ENCODE measurements at regions not wholly inside any gene's neighbourhood (a gene's known extent, or its start where the extent isn't known, plus 50 kb on each side); places are given as distances from the start of the nearest gene placed in this dataset.
"Not testable (repeated sequence)": the region's sequence is repeated elsewhere in the genome, so short reads cannot be mapped to it uniquely, and the experiment has no call there.

DNA sequence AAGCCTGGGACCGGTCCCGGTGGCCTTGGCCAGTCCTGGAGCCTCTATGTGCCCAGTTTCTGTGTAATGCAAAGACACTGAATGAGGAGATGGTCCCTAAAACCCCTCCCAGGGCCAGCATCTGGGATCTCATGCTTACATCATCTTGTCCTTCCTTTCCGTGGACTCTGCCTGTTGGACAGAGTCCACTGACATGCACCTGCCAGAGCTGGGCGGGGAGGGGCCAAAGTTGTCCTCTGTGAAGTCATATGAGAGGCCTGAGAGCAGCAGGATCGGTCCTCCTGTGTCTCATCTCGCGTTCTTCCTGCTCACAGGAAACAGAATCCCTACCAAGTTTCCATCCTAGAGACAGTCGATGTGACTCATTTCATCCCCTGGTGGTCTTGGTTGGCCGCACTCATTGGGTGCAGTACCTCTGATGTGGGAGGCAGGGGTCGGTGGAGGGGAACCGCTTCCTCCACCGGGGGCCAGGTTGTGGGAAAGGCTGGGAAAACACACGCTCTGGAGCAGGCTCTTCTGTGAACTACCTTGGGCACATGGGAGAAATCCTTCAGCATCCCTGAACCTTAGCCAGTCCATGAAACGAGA is 389.6 kb upstream of the PODXL start:
- H3K27ac Mint-ChIP-seq, result no peak overlapping the region
- peaks cover 41 to 76% of the 10 kb centered on the region in 2 donors for H3K27me3 Mint-ChIP-seq
- H3K4me1 Mint-ChIP-seq (ENCODE audit: low read depth in 2 of 2), result peaks cover 0 to 2% of the 10 kb centered on the region in 2 donors

DNA sequence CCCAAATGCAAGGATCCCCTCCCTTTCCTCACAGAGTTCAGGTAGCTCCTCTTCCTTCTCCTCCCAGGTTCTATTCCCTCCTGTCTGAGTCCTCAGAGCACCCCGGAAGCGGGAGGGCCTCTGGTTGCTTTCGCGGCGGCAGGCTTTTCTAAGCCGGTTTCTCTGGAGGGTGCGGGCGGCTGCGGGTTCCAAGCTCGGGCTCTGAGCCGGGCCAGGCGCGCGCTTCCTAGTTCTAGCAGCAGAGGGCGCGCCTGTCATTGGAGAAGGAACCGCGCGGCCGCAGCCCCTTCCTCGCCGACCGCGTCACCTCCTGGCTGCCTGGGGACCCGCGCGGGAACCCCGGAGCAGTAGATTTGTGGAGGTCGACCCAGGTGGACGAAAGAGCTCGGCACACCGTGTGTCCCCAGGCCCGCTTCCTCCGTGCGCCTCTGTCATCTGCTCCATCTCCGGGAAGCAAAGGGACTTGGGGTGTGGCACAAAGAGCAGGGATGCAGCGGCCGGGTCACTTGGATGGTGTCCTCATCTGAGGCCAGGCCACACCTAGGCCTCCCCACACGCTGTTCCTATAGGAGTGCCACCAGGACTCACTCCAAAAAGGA is 389.0 kb upstream of the PODXL start:
- Mint-ChIP-seq H3K36me3 (ENCODE audit: insufficient read depth) (no peaks in the 10 kb centered on the region), H3K4me1 (ENCODE audit: low read depth in 2 of 2) (peaks cover 0 to 2% of the 10 kb centered on the region in 2 donors), H3K27me3 (peaks cover 41 to 80% of the 10 kb centered on the region in 2 donors), H3K27ac (no peak overlapping the region), H3K9me3 (no peaks in the 10 kb centered on the region), H3K4me3 (no peak overlapping the region)
- DNase-seq, result no peak
- ATAC-seq (replicated peaks), result no peak

More for the DNA sequence above, 389.6 kb upstream of the PODXL start:
- H3K4me3 Mint-ChIP-seq, result no peak overlapping the region
- H3K9me3 Mint-ChIP-seq, result no peaks in the 10 kb centered on the region
- ATAC-seq (replicated peaks) (no peak), DNase-seq (no peak)
- no peaks in the 10 kb centered on the region for H3K36me3 Mint-ChIP-seq (ENCODE audit: insufficient read depth)

DNA sequence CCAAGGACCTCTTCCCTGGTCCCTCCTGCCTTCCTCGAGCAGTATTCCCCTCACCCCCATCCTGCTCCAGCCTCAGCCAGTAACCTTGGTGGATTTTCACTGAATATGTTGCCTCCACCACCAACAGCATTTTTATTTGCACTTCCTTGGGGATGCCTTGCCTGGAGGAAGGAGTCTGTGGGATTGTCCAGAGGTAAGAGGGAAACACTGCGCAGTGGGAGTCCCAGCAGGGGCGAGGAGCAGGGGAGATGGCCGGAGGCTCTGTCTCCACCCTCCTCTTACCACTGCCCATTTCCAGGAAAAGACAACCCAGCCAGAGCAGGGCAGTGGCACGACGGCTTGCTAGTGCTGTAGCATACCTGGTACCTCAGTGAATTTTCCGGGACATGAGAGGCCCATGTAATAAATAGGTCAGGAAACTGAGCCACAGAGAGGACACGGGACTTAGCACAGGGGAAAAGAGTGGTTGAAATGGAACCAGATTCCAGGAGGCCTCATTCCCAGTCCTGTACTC is 388.2 kb upstream of the PODXL start:
- no peaks in the 10 kb centered on the region for H3K36me3 Mint-ChIP-seq (ENCODE audit: insufficient read depth)
- H3K9me3 Mint-ChIP-seq, result no peaks in the 10 kb centered on the region
- peaks cover 41 to 81% of the 10 kb centered on the region in 2 donors for H3K27me3 Mint-ChIP-seq
- H3K4me1 Mint-ChIP-seq (ENCODE audit: low read depth in 2 of 2), result peaks cover 0 to 2% of the 10 kb centered on the region in 2 donors
- ATAC-seq (replicated peaks) (no peak), DNase-seq (no peak)
- H3K27ac Mint-ChIP-seq, result no peak overlapping the region
- no peak overlapping the region for H3K4me3 Mint-ChIP-seq

DNA sequence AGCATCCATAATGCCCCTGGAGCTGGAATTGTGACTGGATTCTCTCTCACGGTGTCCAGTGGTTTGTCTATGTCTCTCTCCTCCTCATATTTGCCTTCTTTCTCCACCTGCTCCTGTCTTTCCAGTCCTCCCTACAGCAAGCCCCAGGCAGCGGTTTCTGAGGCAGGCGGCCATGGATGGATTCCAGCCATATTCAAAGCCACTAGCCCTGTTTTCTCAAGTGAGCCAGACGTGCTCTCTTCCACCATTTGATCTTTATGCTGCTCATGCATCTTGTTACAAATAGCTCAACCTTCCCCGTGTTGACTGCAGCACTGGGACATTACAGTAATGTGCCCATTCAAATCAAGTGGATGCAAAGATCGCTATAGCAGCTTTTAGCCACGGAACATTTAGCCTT is 387.2 kb upstream of the PODXL start:
- ATAC-seq (replicated peaks) (no peak), DNase-seq (no peak)
- H3K9me3 Mint-ChIP-seq, result no peaks in the 10 kb centered on the region
- no peak overlapping the region for H3K4me3 Mint-ChIP-seq
- H3K4me1 Mint-ChIP-seq (ENCODE audit: low read depth in 2 of 2), result peaks cover 0 to 2% of the 10 kb centered on the region in 2 donors
- no peaks in the 10 kb centered on the region for H3K36me3 Mint-ChIP-seq (ENCODE audit: insufficient read depth)
- H3K27me3 Mint-ChIP-seq, result peaks cover 41 to 78% of the 10 kb centered on the region in 2 donors
- no peak overlapping the region for H3K27ac Mint-ChIP-seq

DNA sequence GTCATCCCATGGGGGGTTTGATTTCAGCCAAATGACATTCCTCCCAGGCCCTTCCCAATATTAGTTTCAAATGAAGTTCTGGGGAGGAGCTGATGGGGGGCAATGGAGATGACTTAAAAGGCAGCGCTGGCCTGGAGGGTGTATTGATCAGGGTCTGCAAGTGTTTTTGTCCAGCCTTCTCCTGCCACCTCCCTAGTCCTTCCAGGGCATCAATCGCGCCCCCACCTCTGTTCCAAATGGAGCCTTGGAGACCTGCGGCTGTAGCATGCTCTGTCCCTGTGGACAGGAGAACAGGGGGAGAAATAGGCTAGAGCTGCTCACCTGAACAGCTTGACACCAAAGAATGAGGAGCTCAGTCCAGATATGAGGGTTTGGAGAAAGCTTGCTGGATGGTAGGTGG is 386.8 kb upstream of the PODXL start:
- H3K4me1 Mint-ChIP-seq (ENCODE audit: low read depth in 2 of 2), result peaks cover 0 to 2% of the 10 kb centered on the region in 2 donors
- ATAC-seq (replicated peaks) (no peak), DNase-seq (no peak)
- H3K4me3 Mint-ChIP-seq, result no peak overlapping the region
- H3K27me3 Mint-ChIP-seq, result peaks cover 41 to 74% of the 10 kb centered on the region in 2 donors
- no peaks in the 10 kb centered on the region for H3K36me3 Mint-ChIP-seq (ENCODE audit: insufficient read depth)
- H3K9me3 Mint-ChIP-seq, result no peaks in the 10 kb centered on the region
- no peak overlapping the region for H3K27ac Mint-ChIP-seq

DNA sequence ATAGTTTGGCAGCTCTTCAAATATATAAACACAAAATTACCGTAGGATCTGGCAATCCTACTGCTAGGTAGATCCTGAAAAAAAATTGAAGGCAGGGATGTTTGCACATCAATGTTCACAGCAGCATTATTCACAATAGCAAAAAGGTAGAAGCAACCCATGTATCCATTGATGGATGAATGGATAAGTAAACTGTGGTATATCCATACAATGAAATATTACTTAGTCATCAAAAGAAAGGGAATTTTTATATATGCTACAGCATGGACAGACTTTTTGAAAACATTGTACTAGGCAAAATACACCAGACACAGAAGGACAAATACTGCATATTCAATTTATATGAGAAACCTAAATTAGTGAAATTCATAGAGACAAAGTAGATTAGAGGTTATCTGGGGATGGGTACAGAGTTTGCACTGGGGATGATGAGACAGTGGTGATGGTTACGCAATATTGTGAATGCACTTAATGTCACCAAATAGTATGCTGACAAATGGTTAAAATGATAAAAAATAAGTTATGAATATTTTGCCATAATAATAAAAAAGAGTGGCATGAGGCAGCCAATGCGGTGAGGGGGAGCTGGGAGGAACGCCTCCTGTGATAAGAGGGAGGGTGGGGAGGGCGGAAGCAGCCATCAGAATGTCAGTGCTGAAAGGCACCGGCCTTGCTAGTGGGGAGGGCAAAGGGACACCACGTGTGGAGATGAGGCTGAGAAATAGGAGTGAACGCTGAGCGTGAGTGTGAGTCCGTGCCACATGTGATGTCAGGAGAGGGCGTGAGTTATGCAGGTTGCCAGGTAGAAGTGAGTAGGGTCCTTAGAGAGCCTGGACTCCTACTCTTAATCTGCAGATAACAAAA is 386.1 kb upstream of the PODXL start:
- H3K36me3 Mint-ChIP-seq (ENCODE audit: insufficient read depth), result no peaks in the 10 kb centered on the region
- H3K27ac Mint-ChIP-seq, result no peak overlapping the region
- peaks cover 0 to 2% of the 10 kb centered on the region in 2 donors for H3K4me1 Mint-ChIP-seq (ENCODE audit: low read depth in 2 of 2)
- no peak for DNase-seq
- H3K9me3 Mint-ChIP-seq, result no peaks in the 10 kb centered on the region
- H3K27me3 Mint-ChIP-seq, result peaks cover 34 to 67% of the 10 kb centered on the region in 2 donors
- H3K4me3 Mint-ChIP-seq, result no peak overlapping the region
- ATAC-seq (replicated peaks), result no peak

DNA sequence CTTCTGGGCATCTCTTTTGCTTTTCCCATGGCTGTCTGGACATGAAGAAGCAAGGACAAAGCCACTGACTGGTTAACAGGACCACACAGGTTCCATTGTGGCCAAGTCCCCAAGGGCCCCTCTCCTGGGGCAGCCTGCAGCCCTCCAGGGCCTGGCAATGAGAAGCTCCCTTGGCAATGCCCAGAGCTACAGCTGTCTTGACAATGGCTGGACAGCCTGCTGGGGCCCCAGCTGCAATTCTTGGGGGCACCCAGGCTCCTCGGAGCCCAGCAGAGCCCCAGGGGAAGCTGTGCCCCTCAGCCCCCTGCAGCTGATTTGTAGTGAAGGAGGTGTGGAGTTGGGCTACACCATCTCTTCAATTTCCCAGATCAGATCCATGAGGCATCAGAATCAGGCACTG is 384.9 kb upstream of the PODXL start:
- no peaks in the 10 kb centered on the region for H3K36me3 Mint-ChIP-seq (ENCODE audit: insufficient read depth)
- DNase-seq, result no peak
- no peak overlapping the region for H3K4me3 Mint-ChIP-seq
- H3K27ac Mint-ChIP-seq, result no peak overlapping the region
- H3K9me3 Mint-ChIP-seq, result peaks cover 2 to 5% of the 10 kb centered on the region in 2 donors
- peaks cover 30 to 56% of the 10 kb centered on the region in 2 donors for H3K27me3 Mint-ChIP-seq
- peaks cover 0 to 2% of the 10 kb centered on the region in 2 donors for H3K4me1 Mint-ChIP-seq (ENCODE audit: low read depth in 2 of 2)
- no peak for ATAC-seq (replicated peaks)

DNA sequence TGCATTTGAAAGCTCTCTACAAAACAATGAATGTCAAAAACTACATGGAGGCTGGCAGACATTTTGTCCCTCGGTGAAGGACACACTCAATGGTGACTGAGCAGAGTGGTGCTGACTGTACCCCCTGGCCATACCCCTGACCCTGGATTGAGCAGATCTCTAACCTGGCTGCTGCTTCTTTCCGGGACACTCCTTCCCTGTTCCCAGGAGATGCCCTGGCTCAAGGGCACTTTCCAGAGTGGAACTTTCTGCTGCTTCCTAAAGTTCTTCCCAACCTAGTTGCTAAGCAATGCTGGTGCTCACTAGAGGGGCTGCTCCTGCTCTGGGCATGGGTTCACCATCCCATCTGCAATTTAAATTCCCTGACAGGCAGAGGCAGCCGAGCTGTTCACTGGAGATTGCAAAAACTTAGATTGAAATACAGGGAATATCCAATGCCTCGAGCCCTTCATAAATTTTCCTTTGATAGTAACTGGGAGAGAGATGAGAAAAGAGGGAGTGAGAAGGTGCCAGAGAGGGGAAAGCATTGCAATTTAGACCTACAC is 384.3 kb upstream of the PODXL start:
- H3K27me3 Mint-ChIP-seq, result peaks cover 25 to 50% of the 10 kb centered on the region in 2 donors
- H3K36me3 Mint-ChIP-seq (ENCODE audit: insufficient read depth), result no peaks in the 10 kb centered on the region
- no peak for DNase-seq
- peaks cover 0 to 2% of the 10 kb centered on the region in 2 donors for H3K4me1 Mint-ChIP-seq (ENCODE audit: low read depth in 2 of 2)
- no peak for ATAC-seq (replicated peaks)
- H3K4me3 Mint-ChIP-seq, result no peak overlapping the region
- peaks cover 2 to 7% of the 10 kb centered on the region in 2 donors for H3K9me3 Mint-ChIP-seq
- H3K27ac Mint-ChIP-seq, result no peak overlapping the region

DNA sequence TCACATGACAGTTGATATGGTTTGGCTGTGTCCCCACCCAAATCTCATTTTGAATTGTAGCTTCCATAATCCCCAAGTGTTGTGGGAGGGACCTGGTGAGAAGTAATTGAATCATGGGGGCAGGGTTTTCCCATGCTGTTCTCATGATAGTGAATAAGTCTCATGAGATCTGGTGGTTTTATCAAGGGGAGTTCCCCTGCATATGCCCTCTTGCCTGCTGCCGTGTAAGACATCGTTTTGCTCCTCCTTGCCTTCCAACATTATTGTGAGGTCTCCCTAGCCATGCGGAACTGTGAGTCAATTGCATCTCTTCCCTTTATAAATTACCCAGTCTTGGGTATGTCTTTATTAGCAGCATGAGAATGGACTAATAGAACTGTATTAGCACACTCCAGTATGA is 382.4 kb upstream of the PODXL start:
- DNase-seq; H3K36me3 Mint-ChIP-seq (ENCODE audit: insufficient read depth); H3K27ac Mint-ChIP-seq; ATAC-seq (replicated peaks); H3K4me1 Mint-ChIP-seq (ENCODE audit: low read depth in 2 of 2); H3K9me3 Mint-ChIP-seq; H3K4me3 Mint-ChIP-seq: not testable (repeated sequence)
- peaks cover 12 to 43% of the 10 kb centered on the region in 2 donors for H3K27me3 Mint-ChIP-seq

DNA sequence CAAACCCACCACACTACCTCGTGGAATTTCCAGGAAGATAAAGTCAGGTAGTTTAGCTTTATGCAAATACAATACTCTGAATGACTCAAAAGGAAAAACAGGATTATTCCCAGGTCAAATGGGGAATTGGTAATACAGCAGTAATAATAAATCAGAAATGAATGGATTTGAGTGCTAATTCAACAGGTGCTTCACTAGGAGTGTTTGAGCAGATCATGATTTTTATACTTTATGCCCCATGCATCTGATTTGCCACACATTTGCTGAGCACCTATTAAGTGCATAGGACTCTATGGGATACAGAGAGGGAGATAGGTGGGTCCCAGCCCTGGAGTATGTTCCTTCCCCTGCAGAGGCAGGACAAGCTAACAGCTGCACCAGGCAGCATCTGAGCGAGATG is 381.4 kb upstream of the PODXL start:
- Mint-ChIP-seq H3K36me3 (ENCODE audit: insufficient read depth) (no peaks in the 10 kb centered on the region), H3K4me3 (no peak overlapping the region), H3K4me1 (ENCODE audit: low read depth in 2 of 2) (peaks cover 0 to 2% of the 10 kb centered on the region in 2 donors), H3K27me3 (peaks cover 11 to 41% of the 10 kb centered on the region in 2 donors), H3K27ac (no peak overlapping the region), H3K9me3 (peaks cover 2 to 7% of the 10 kb centered on the region in 2 donors)
- no peak for ATAC-seq (replicated peaks)
- no peak for DNase-seq

DNA sequence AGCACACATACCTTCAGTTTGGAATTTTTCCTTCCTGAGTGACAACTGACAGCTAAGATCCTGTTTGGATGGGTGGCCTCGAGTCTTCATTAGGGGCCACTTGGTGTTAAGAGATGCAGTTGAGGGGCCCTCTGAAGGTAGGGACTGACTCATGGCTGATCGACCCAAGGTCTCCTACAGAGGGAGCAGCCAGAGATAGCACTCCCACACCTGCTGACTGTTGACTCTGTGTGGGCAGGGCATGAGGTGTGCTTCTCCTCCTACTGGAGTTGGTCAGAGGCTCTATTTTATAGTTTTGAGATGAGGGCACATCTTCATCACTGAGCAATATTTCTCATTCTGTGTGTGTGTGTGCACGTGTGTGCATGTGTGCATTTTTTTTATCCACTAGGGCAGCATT is 378.8 kb upstream of the PODXL start:
- Mint-ChIP-seq H3K4me3 (no peak overlapping the region), H3K36me3 (ENCODE audit: insufficient read depth) (no peaks in the 10 kb centered on the region), H3K27me3 (peaks cover 22 to 29% of the 10 kb centered on the region in 2 donors), H3K27ac (no peak overlapping the region), H3K4me1 (ENCODE audit: low read depth in 2 of 2) (no peaks in the 10 kb centered on the region), H3K9me3 (peaks cover 2 to 7% of the 10 kb centered on the region in 2 donors)
- no peak for ATAC-seq (replicated peaks)
- DNase-seq, result no peak

DNA sequence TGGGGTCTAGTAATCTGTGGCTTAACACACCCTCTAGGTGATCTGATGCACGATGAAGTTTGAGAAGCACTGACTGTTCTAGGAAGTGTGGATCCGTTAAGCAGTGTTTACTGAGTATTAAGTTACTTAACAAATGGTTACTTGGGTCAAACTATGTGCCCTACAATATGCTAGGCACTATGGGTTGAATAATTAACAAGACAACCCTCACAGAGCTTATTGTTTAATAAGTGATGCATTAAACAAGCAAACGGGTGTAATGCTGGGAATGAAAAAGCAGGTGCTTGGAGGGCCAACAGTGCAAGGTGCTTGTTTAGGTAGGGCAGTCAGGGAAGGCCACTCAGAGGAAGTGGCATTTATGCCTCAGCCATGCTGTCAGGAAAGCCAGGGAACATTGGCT is 378.0 kb upstream of the PODXL start:
- H3K4me1 Mint-ChIP-seq (ENCODE audit: low read depth in 2 of 2), result no peaks in the 10 kb centered on the region
- peaks cover 2 to 7% of the 10 kb centered on the region in 2 donors for H3K9me3 Mint-ChIP-seq
- DNase-seq (no peak), ATAC-seq (replicated peaks) (no peak)
- peaks cover 22 to 26% of the 10 kb centered on the region in 2 donors for H3K27me3 Mint-ChIP-seq
- no peaks in the 10 kb centered on the region for H3K36me3 Mint-ChIP-seq (ENCODE audit: insufficient read depth)
- no peak overlapping the region for H3K4me3 Mint-ChIP-seq
- no peak overlapping the region for H3K27ac Mint-ChIP-seq

DNA sequence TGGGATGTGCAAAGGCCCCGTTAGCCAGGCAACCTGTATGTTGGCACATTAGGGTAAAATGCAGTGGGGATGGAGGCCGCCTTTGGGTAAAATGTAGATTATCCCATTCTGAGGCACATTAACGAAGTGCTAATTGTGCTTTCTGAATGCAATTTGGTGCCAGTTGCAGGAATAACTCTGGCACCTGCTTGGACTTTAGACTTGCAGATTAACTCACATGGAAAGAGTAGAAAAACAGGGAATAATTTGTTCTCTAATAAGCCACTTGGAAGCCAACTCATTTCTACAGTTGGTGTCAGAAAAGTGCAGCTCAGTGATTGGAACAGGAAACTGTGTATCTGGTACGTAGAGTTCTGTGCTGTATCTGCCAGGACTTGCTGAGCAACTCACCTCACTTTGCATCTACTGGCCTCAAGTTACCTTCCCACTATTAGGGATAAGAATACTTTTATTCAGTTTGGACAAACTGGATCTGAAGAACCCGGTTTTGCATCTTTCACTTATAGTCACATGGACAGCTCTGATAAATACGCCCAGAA is 377.4 kb upstream of the PODXL start:
- DNase-seq (no peak), ATAC-seq (replicated peaks) (no peak)
- H3K9me3 Mint-ChIP-seq, result peaks cover 2 to 7% of the 10 kb centered on the region in 2 donors
- H3K27ac Mint-ChIP-seq, result no peak overlapping the region
- no peaks in the 10 kb centered on the region for H3K4me1 Mint-ChIP-seq (ENCODE audit: low read depth in 2 of 2)
- no peak overlapping the region for H3K4me3 Mint-ChIP-seq
- no peaks in the 10 kb centered on the region for H3K36me3 Mint-ChIP-seq (ENCODE audit: insufficient read depth)
- H3K27me3 Mint-ChIP-seq, result peaks cover 22 to 28% of the 10 kb centered on the region in 2 donors

All from effector memory CD8-positive, alpha-beta T cell (primary cell).